MM.1S (cell line): ENCODE measurements at regions not wholly inside any gene's neighbourhood (a gene's known extent, or its start where the extent isn't known, plus 50 kb on each side); places are given as distances from the start of the nearest gene placed in this dataset.

Experiments
- CTCF ChIP-seq: fragments of 300-600 bp; sonication (generic); IDR thresholded peaks from 2 replicates; pipeline ENCODE4 v1.5.1; 2016; ENCODE audit warnings: antibody characterized with exemption, low read length, mixed read lengths
- EZH2 ChIP-seq: fragments of 300-600 bp; sonication (generic); optimal IDR thresholded peaks from 2 replicates; pipeline ENCODE3; 2017; ENCODE audit warnings: low read depth, mild to moderate bottlenecking, antibody characterized with exemption, low read length, mixed read lengths
- EZH2phosphoT487 ChIP-seq: fragments of 300-600 bp; sonication (generic); IDR thresholded peaks from 2 replicates; pipeline ENCODE4 v1.6.1; 2018; ENCODE audit warnings: antibody characterized with exemption, low read length

GRCh38 chr10:125362950-125363349, 202.6 kb upstream of the CTBP2 start:
- TF ChIP-seq EZH2 (no peak), CTCF (no peak), EZH2phosphoT487 (no peak)
